NT2/D1 (cell line): ENCODE measurements at regions not wholly inside any gene's neighbourhood (a gene's known extent, or its start where the extent isn't known, plus 50 kb on each side); places are given as distances from the start of the nearest gene placed in this dataset.

ENCODE experiments used
- SUZ12 ChIP-seq: IDR thresholded peaks from 2 replicates; pipeline ENCODE4 v1.6.1; 2011; ENCODE audit not compliant: insufficient read length, insufficient read depth; ENCODE audit errors: extremely low read depth
- YY1 ChIP-seq: IDR thresholded peaks from 2 replicates; pipeline ENCODE4 v1.6.1; 2011; ENCODE audit not compliant: insufficient read length, insufficient read depth
- ZNF274 ChIP-seq: IDR thresholded peaks from 2 replicates; pipeline ENCODE4 v1.6.1; 2011; ENCODE audit warnings: mild to moderate bottlenecking, low read depth, low read length

- TF ChIP-seq ZNF274: no peak
- TF ChIP-seq YY1: no peak
- TF ChIP-seq SUZ12: no peak
Observed at GRCh38 chr16:81168406-81168805, 70.1 kb upstream of the BCO1 start.
